Lower leg skin (tissue), 3 donors: ENCODE measurements at regions not wholly inside any gene's neighbourhood (a gene's known extent, or its start where the extent isn't known, plus 50 kb on each side); places are given as distances from the start of the nearest gene placed in this dataset.

Source experiments
- CTCF ChIP-seq, 3 donors: fragments of 450-650 bp; IDR thresholded peaks; one replicate each; pipeline ENCODE4 v1.5.1; 2016; ENCODE audit warnings: antibody characterized with exemption in 3 of 3, mild to moderate bottlenecking in 3 of 3, moderate library complexity in 2 of 3
- POLR2A ChIP-seq, 2 donors: fragments of 450-650 bp; IDR thresholded peaks; one replicate each; pipeline ENCODE4 v1.6.1; 2016 to 2017; ENCODE audit warnings: antibody characterized with exemption in 2 of 2, mild to moderate bottlenecking in 1 of 2, moderate library complexity in 1 of 2

- TF ChIP-seq POLR2A (IDR thresholded peaks at IDR 0.05) (no peak), CTCF (IDR thresholded peaks at IDR 0.05) (no peak)
Measured at GRCh38 chr9:21590058-21590996, 108.2 kb upstream of the IFNE start.
